ENCODE measurements at regions not wholly inside any gene's neighbourhood (a gene's known extent, or its start where the extent isn't known, plus 50 kb on each side); places are given as distances from the start of the nearest gene placed in this dataset.

- ATAC-seq (ENCODE audit: low read depth) (no peak), DNase-seq (ENCODE audit: low spot score in 2 of 2) (no peak)
- Mint-ChIP-seq H3K4me3 (no peak overlapping the region), H3K9me3 (no peaks in the 10 kb centered on the region), H3K27me3 (peaks cover 11% of the 10 kb centered on the region), H3K36me3 (no peaks in the 10 kb centered on the region), H3K27ac (no peak overlapping the region), H3K4me1 (no peaks in the 10 kb centered on the region)
Observed at GRCh38 chr20:52738081-52738480, 234.1 kb upstream of the TSHZ2 start.

- ATAC-seq (ENCODE audit: low read depth) (no peak), DNase-seq (ENCODE audit: low spot score in 2 of 2) (no peak)
- H3K27me3 Mint-ChIP-seq: peaks cover 7% of the 10 kb centered on the region
- H3K36me3 Mint-ChIP-seq: no peaks in the 10 kb centered on the region
- H3K4me3 Mint-ChIP-seq: no peak overlapping the region
- H3K9me3 Mint-ChIP-seq: no peaks in the 10 kb centered on the region
- no peaks in the 10 kb centered on the region for H3K4me1 Mint-ChIP-seq
- no peak overlapping the region for H3K27ac Mint-ChIP-seq
Observed at GRCh38 chr20:52736507-52736906, 235.7 kb upstream of the TSHZ2 start.

GRCh38 chr20:52731093-52731492, 241.1 kb upstream of the TSHZ2 start:
- Mint-ChIP-seq H3K27me3 (peaks cover 7% of the 10 kb centered on the region), H3K27ac (no peak overlapping the region), H3K4me3 (no peak overlapping the region), H3K9me3 (peaks cover 1% of the 10 kb centered on the region), H3K4me1 (no peaks in the 10 kb centered on the region), H3K36me3 (no peaks in the 10 kb centered on the region)
- no peak for DNase-seq (ENCODE audit: low spot score in 2 of 2)
- no peak for ATAC-seq (ENCODE audit: low read depth)

- H3K4me3 Mint-ChIP-seq: no peak overlapping the region
- DNase-seq (ENCODE audit: low spot score in 2 of 2) (no peak), ATAC-seq (ENCODE audit: low read depth) (no peak)
- H3K27ac Mint-ChIP-seq: no peak overlapping the region
- peaks cover 1% of the 10 kb centered on the region for H3K9me3 Mint-ChIP-seq
- peaks cover 1% of the 10 kb centered on the region for H3K27me3 Mint-ChIP-seq
- no peaks in the 10 kb centered on the region for H3K4me1 Mint-ChIP-seq
- H3K36me3 Mint-ChIP-seq: no peaks in the 10 kb centered on the region
Observed at GRCh38 chr20:52727740-52728456, 244.3 kb upstream of the TSHZ2 start.

GRCh38 chr20:52724541-52724940, 247.6 kb upstream of the TSHZ2 start:
- H3K4me3 Mint-ChIP-seq: no peak overlapping the region
- DNase-seq (ENCODE audit: low spot score in 2 of 2) (no peak), ATAC-seq (ENCODE audit: low read depth) (no peak)
- H3K27me3 Mint-ChIP-seq: peaks cover 5% of the 10 kb centered on the region
- no peak overlapping the region for H3K27ac Mint-ChIP-seq
- H3K9me3 Mint-ChIP-seq: no peaks in the 10 kb centered on the region
- H3K4me1 Mint-ChIP-seq: no peaks in the 10 kb centered on the region
- H3K36me3 Mint-ChIP-seq: no peaks in the 10 kb centered on the region

- H3K27me3 Mint-ChIP-seq: peaks cover 5% of the 10 kb centered on the region
- H3K27ac Mint-ChIP-seq: no peak overlapping the region
- DNase-seq (ENCODE audit: low spot score in 2 of 2) (no peak), ATAC-seq (ENCODE audit: low read depth) (no peak)
- no peaks in the 10 kb centered on the region for H3K9me3 Mint-ChIP-seq
- no peak overlapping the region for H3K4me3 Mint-ChIP-seq
- H3K4me1 Mint-ChIP-seq: no peaks in the 10 kb centered on the region
- H3K36me3 Mint-ChIP-seq: no peaks in the 10 kb centered on the region
Observed at GRCh38 chr20:52722926-52723688, 249.1 kb upstream of the TSHZ2 start.

- Mint-ChIP-seq H3K9me3 (peaks cover 3% of the 10 kb centered on the region), H3K4me1 (no peaks in the 10 kb centered on the region), H3K27me3 (no peaks in the 10 kb centered on the region), H3K27ac (no peak overlapping the region), H3K36me3 (no peaks in the 10 kb centered on the region), H3K4me3 (no peak overlapping the region)
- no peak for DNase-seq (ENCODE audit: low spot score in 2 of 2)
- ATAC-seq (ENCODE audit: low read depth): no peak
Observed at GRCh38 chr20:52708137-52708536, 264.0 kb upstream of the TSHZ2 start.

GRCh38 chr20:52704553-52704952, 267.6 kb upstream of the TSHZ2 start:
- DNase-seq (ENCODE audit: low spot score in 2 of 2): no peak
- Mint-ChIP-seq H3K9me3 (peaks cover 3% of the 10 kb centered on the region), H3K27ac (no peak overlapping the region), H3K27me3 (no peaks in the 10 kb centered on the region), H3K4me3 (no peak overlapping the region), H3K4me1 (no peaks in the 10 kb centered on the region), H3K36me3 (no peaks in the 10 kb centered on the region)
- ATAC-seq (ENCODE audit: low read depth): no peak

- H3K36me3 Mint-ChIP-seq: no peaks in the 10 kb centered on the region
- no peaks in the 10 kb centered on the region for H3K9me3 Mint-ChIP-seq
- H3K4me1 Mint-ChIP-seq: no peaks in the 10 kb centered on the region
- H3K4me3 Mint-ChIP-seq: no peak overlapping the region
- peaks cover 5% of the 10 kb centered on the region for H3K27me3 Mint-ChIP-seq
- ATAC-seq (ENCODE audit: low read depth): no peak
- DNase-seq (ENCODE audit: low spot score in 2 of 2): no peak
- H3K27ac Mint-ChIP-seq: no peak overlapping the region
Observed at GRCh38 chr20:52688345-52688744, 283.8 kb upstream of the TSHZ2 start.

GRCh38 chr20:52684905-52685304, 287.3 kb upstream of the TSHZ2 start:
- no peak overlapping the region for H3K4me3 Mint-ChIP-seq
- peaks cover under 1% of the 10 kb centered on the region for H3K27me3 Mint-ChIP-seq
- no peak overlapping the region for H3K27ac Mint-ChIP-seq
- no peaks in the 10 kb centered on the region for H3K36me3 Mint-ChIP-seq
- H3K9me3 Mint-ChIP-seq: peaks cover 2% of the 10 kb centered on the region
- H3K4me1 Mint-ChIP-seq: no peaks in the 10 kb centered on the region
- no peak for DNase-seq (ENCODE audit: low spot score in 2 of 2)
- ATAC-seq (ENCODE audit: low read depth): no peak

- Mint-ChIP-seq H3K4me1 (no peaks in the 10 kb centered on the region), H3K9me3 (peaks cover 2% of the 10 kb centered on the region), H3K27me3 (peaks cover 4% of the 10 kb centered on the region), H3K4me3 (no peak overlapping the region), H3K36me3 (no peaks in the 10 kb centered on the region), H3K27ac (no peak overlapping the region)
- ATAC-seq (ENCODE audit: low read depth) (no peak), DNase-seq (ENCODE audit: low spot score in 2 of 2) (no peak)
Observed at GRCh38 chr20:52684176-52684575, 288.0 kb upstream of the TSHZ2 start.

- peaks cover 7% of the 10 kb centered on the region for H3K27me3 Mint-ChIP-seq
- H3K27ac Mint-ChIP-seq: no peak overlapping the region
- DNase-seq (ENCODE audit: low spot score in 2 of 2) (no peak), ATAC-seq (ENCODE audit: low read depth) (no peak)
- no peaks in the 10 kb centered on the region for H3K36me3 Mint-ChIP-seq
- H3K4me1 Mint-ChIP-seq: no peaks in the 10 kb centered on the region
- H3K4me3 Mint-ChIP-seq: no peak overlapping the region
- peaks cover 2% of the 10 kb centered on the region for H3K9me3 Mint-ChIP-seq
Observed at GRCh38 chr20:52683761-52684160, 288.4 kb upstream of the TSHZ2 start.

- H3K36me3 Mint-ChIP-seq: no peaks in the 10 kb centered on the region
- peaks cover 2% of the 10 kb centered on the region for H3K9me3 Mint-ChIP-seq
- H3K27ac Mint-ChIP-seq: no peak overlapping the region
- H3K4me3 Mint-ChIP-seq: no peak overlapping the region
- ATAC-seq (ENCODE audit: low read depth): no peak
- peaks cover 8% of the 10 kb centered on the region for H3K27me3 Mint-ChIP-seq
- DNase-seq (ENCODE audit: low spot score in 2 of 2): no peak
- no peaks in the 10 kb centered on the region for H3K4me1 Mint-ChIP-seq
Observed at GRCh38 chr20:52682237-52682636, 289.9 kb upstream of the TSHZ2 start.

- no peak for DNase-seq (ENCODE audit: low spot score in 2 of 2)
- Mint-ChIP-seq H3K9me3 (peaks cover 2% of the 10 kb centered on the region), H3K27ac (no peak overlapping the region), H3K4me1 (peaks cover 2% of the 10 kb centered on the region), H3K27me3 (peaks cover 15% of the 10 kb centered on the region), H3K4me3 (no peak overlapping the region), H3K36me3 (no peaks in the 10 kb centered on the region)
- ATAC-seq (ENCODE audit: low read depth): no peak
Observed at GRCh38 chr20:52681288-52681687, 290.9 kb upstream of the TSHZ2 start.

GRCh38 chr20:52677216-52677615, 294.9 kb upstream of the TSHZ2 start:
- Mint-ChIP-seq H3K4me3 (no peak overlapping the region), H3K36me3 (no peaks in the 10 kb centered on the region), H3K27ac (no peak overlapping the region), H3K9me3 (no peaks in the 10 kb centered on the region), H3K27me3 (peaks cover 15% of the 10 kb centered on the region), H3K4me1 (peaks cover 2% of the 10 kb centered on the region)
- DNase-seq (ENCODE audit: low spot score in 2 of 2): no peak
- ATAC-seq (ENCODE audit: low read depth): no peak
